ENCODE measurements at regions not wholly inside any gene's neighbourhood (a gene's known extent, or its start where the extent isn't known, plus 50 kb on each side); places are given as distances from the start of the nearest gene placed in this dataset.

GRCh38 chr4:111216791-111217190 is 593.9 kb upstream of the PITX2 start:
- no peak overlapping the region for H3K9ac ChIP-seq (ENCODE audit: low read depth in 1 of 2, low read length in 2 of 2)
- no peaks in the 10 kb centered on the region for H3K4me1 ChIP-seq (ENCODE audit: control insufficient read depth in 1 of 2, insufficient read depth in 2 of 2, low read length in 2 of 2)
- no peak overlapping the region for H3K4me3 ChIP-seq (ENCODE audit: low read depth in 1 of 2, low read length in 2 of 2)
- no peaks in the 10 kb centered on the region for H3K9me3 ChIP-seq (ENCODE audit: control insufficient read depth in 1 of 2, low read length in 2 of 2)
- H3K36me3 ChIP-seq (ENCODE audit: control insufficient read depth in 1 of 2, insufficient read depth in 2 of 2, low read length in 2 of 2), result no peaks in the 10 kb centered on the region
- no peak overlapping the region for H3K27ac ChIP-seq (ENCODE audit: low read depth, low read length)
- no peaks in the 10 kb centered on the region for H3K27me3 ChIP-seq (ENCODE audit: control insufficient read depth in 1 of 2, insufficient read depth in 2 of 2, low read length in 2 of 2)

GRCh38 chr4:111221371-111221770 is 598.5 kb upstream of the PITX2 start:
- H3K27me3 ChIP-seq (ENCODE audit: control insufficient read depth in 1 of 2, insufficient read depth in 2 of 2, low read length in 2 of 2), result no peaks in the 10 kb centered on the region
- H3K9ac ChIP-seq (ENCODE audit: low read depth in 1 of 2, low read length in 2 of 2), result no peak overlapping the region
- H3K9me3 ChIP-seq (ENCODE audit: control insufficient read depth in 1 of 2, low read length in 2 of 2), result no peaks in the 10 kb centered on the region
- no peak overlapping the region for H3K27ac ChIP-seq (ENCODE audit: low read depth, low read length)
- no peaks in the 10 kb centered on the region for H3K36me3 ChIP-seq (ENCODE audit: control insufficient read depth in 1 of 2, insufficient read depth in 2 of 2, low read length in 2 of 2)
- H3K4me3 ChIP-seq (ENCODE audit: low read depth in 1 of 2, low read length in 2 of 2), result no peak overlapping the region
- H3K4me1 ChIP-seq (ENCODE audit: control insufficient read depth in 1 of 2, insufficient read depth in 2 of 2, low read length in 2 of 2), result no peaks in the 10 kb centered on the region

- no peaks in the 10 kb centered on the region for H3K4me1 ChIP-seq (ENCODE audit: control insufficient read depth in 1 of 2, insufficient read depth in 2 of 2, low read length in 2 of 2)
- no peaks in the 10 kb centered on the region for H3K36me3 ChIP-seq (ENCODE audit: control insufficient read depth in 1 of 2, insufficient read depth in 2 of 2, low read length in 2 of 2)
- H3K27me3 ChIP-seq (ENCODE audit: control insufficient read depth in 1 of 2, insufficient read depth in 2 of 2, low read length in 2 of 2), result no peaks in the 10 kb centered on the region
- H3K9ac ChIP-seq (ENCODE audit: low read depth in 1 of 2, low read length in 2 of 2), result no peak overlapping the region
- no peak overlapping the region for H3K27ac ChIP-seq (ENCODE audit: low read depth, low read length)
- H3K4me3 ChIP-seq (ENCODE audit: low read depth in 1 of 2, low read length in 2 of 2), result no peak overlapping the region
- no peaks in the 10 kb centered on the region for H3K9me3 ChIP-seq (ENCODE audit: control insufficient read depth in 1 of 2, low read length in 2 of 2)
Measured at GRCh38 chr4:111228396-111228795, 605.5 kb upstream of the PITX2 start.

- Histone ChIP-seq H3K36me3 (ENCODE audit: control insufficient read depth in 1 of 2, insufficient read depth in 2 of 2, low read length in 2 of 2) (no peaks in the 10 kb centered on the region), H3K27ac (ENCODE audit: low read depth, low read length) (no peak overlapping the region), H3K4me1 (ENCODE audit: control insufficient read depth in 1 of 2, insufficient read depth in 2 of 2, low read length in 2 of 2) (no peaks in the 10 kb centered on the region), H3K27me3 (ENCODE audit: control insufficient read depth in 1 of 2, insufficient read depth in 2 of 2, low read length in 2 of 2) (no peaks in the 10 kb centered on the region), H3K4me3 (ENCODE audit: low read depth in 1 of 2, low read length in 2 of 2) (no peak overlapping the region), H3K9ac (ENCODE audit: low read depth in 1 of 2, low read length in 2 of 2) (no peak overlapping the region), H3K9me3 (ENCODE audit: control insufficient read depth in 1 of 2, low read length in 2 of 2) (no peaks in the 10 kb centered on the region)
Measured at GRCh38 chr4:111228874-111229273, 606.0 kb upstream of the PITX2 start.

GRCh38 chr4:111230265-111230664 is 607.4 kb upstream of the PITX2 start:
- H3K36me3 ChIP-seq (ENCODE audit: control insufficient read depth in 1 of 2, insufficient read depth in 2 of 2, low read length in 2 of 2), result no peaks in the 10 kb centered on the region
- H3K4me3 ChIP-seq (ENCODE audit: low read depth in 1 of 2, low read length in 2 of 2), result no peak overlapping the region
- H3K9me3 ChIP-seq (ENCODE audit: control insufficient read depth in 1 of 2, low read length in 2 of 2), result no peaks in the 10 kb centered on the region
- H3K9ac ChIP-seq (ENCODE audit: low read depth in 1 of 2, low read length in 2 of 2), result no peak overlapping the region
- H3K27ac ChIP-seq (ENCODE audit: low read depth, low read length), result no peak overlapping the region
- H3K27me3 ChIP-seq (ENCODE audit: control insufficient read depth in 1 of 2, insufficient read depth in 2 of 2, low read length in 2 of 2), result no peaks in the 10 kb centered on the region
- no peaks in the 10 kb centered on the region for H3K4me1 ChIP-seq (ENCODE audit: control insufficient read depth in 1 of 2, insufficient read depth in 2 of 2, low read length in 2 of 2)

GRCh38 chr4:111231281-111231680 is 608.4 kb upstream of the PITX2 start:
- Histone ChIP-seq H3K9me3 (ENCODE audit: control insufficient read depth in 1 of 2, low read length in 2 of 2) (no peaks in the 10 kb centered on the region), H3K27ac (ENCODE audit: low read depth, low read length) (no peak overlapping the region), H3K9ac (ENCODE audit: low read depth in 1 of 2, low read length in 2 of 2) (no peak overlapping the region), H3K4me3 (ENCODE audit: low read depth in 1 of 2, low read length in 2 of 2) (no peak overlapping the region), H3K27me3 (ENCODE audit: control insufficient read depth in 1 of 2, insufficient read depth in 2 of 2, low read length in 2 of 2) (no peaks in the 10 kb centered on the region), H3K36me3 (ENCODE audit: control insufficient read depth in 1 of 2, insufficient read depth in 2 of 2, low read length in 2 of 2) (no peaks in the 10 kb centered on the region), H3K4me1 (ENCODE audit: control insufficient read depth in 1 of 2, insufficient read depth in 2 of 2, low read length in 2 of 2) (no peaks in the 10 kb centered on the region)

GRCh38 chr4:111234939-111235338 is 612.1 kb upstream of the PITX2 start:
- Histone ChIP-seq H3K4me3 (ENCODE audit: low read depth in 1 of 2, low read length in 2 of 2) (no peak overlapping the region), H3K9me3 (ENCODE audit: control insufficient read depth in 1 of 2, low read length in 2 of 2) (no peaks in the 10 kb centered on the region), H3K4me1 (ENCODE audit: control insufficient read depth in 1 of 2, insufficient read depth in 2 of 2, low read length in 2 of 2) (no peaks in the 10 kb centered on the region), H3K9ac (ENCODE audit: low read depth in 1 of 2, low read length in 2 of 2) (no peak overlapping the region), H3K27me3 (ENCODE audit: control insufficient read depth in 1 of 2, insufficient read depth in 2 of 2, low read length in 2 of 2) (no peaks in the 10 kb centered on the region), H3K36me3 (ENCODE audit: control insufficient read depth in 1 of 2, insufficient read depth in 2 of 2, low read length in 2 of 2) (no peaks in the 10 kb centered on the region), H3K27ac (ENCODE audit: low read depth, low read length) (no peak overlapping the region)

GRCh38 chr4:111263836-111264235 is 641.0 kb upstream of the PITX2 start:
- Histone ChIP-seq H3K36me3 (ENCODE audit: control insufficient read depth in 1 of 2, insufficient read depth in 2 of 2, low read length in 2 of 2) (no peaks in the 10 kb centered on the region), H3K27ac (ENCODE audit: low read depth, low read length) (no peak overlapping the region), H3K4me1 (ENCODE audit: control insufficient read depth in 1 of 2, insufficient read depth in 2 of 2, low read length in 2 of 2) (no peaks in the 10 kb centered on the region), H3K9me3 (ENCODE audit: control insufficient read depth in 1 of 2, low read length in 2 of 2) (no peaks in the 10 kb centered on the region), H3K27me3 (ENCODE audit: control insufficient read depth in 1 of 2, insufficient read depth in 2 of 2, low read length in 2 of 2) (no peaks in the 10 kb centered on the region), H3K4me3 (ENCODE audit: low read depth in 1 of 2, low read length in 2 of 2) (no peak overlapping the region), H3K9ac (ENCODE audit: low read depth in 1 of 2, low read length in 2 of 2) (no peak overlapping the region)

GRCh38 chr4:111266937-111267336 is 644.1 kb upstream of the PITX2 start:
- H3K4me3 ChIP-seq (ENCODE audit: low read depth in 1 of 2, low read length in 2 of 2), result no peak overlapping the region
- H3K27ac ChIP-seq (ENCODE audit: low read depth, low read length), result no peak overlapping the region
- no peaks in the 10 kb centered on the region for H3K9me3 ChIP-seq (ENCODE audit: control insufficient read depth in 1 of 2, low read length in 2 of 2)
- H3K36me3 ChIP-seq (ENCODE audit: control insufficient read depth in 1 of 2, insufficient read depth in 2 of 2, low read length in 2 of 2), result no peaks in the 10 kb centered on the region
- no peak overlapping the region for H3K9ac ChIP-seq (ENCODE audit: low read depth in 1 of 2, low read length in 2 of 2)
- no peaks in the 10 kb centered on the region for H3K4me1 ChIP-seq (ENCODE audit: control insufficient read depth in 1 of 2, insufficient read depth in 2 of 2, low read length in 2 of 2)
- H3K27me3 ChIP-seq (ENCODE audit: control insufficient read depth in 1 of 2, insufficient read depth in 2 of 2, low read length in 2 of 2), result no peaks in the 10 kb centered on the region

GRCh38 chr4:111267786-111268185 is 644.9 kb upstream of the PITX2 start:
- no peak overlapping the region for H3K27ac ChIP-seq (ENCODE audit: low read depth, low read length)
- no peaks in the 10 kb centered on the region for H3K4me1 ChIP-seq (ENCODE audit: control insufficient read depth in 1 of 2, insufficient read depth in 2 of 2, low read length in 2 of 2)
- H3K36me3 ChIP-seq (ENCODE audit: control insufficient read depth in 1 of 2, insufficient read depth in 2 of 2, low read length in 2 of 2), result no peaks in the 10 kb centered on the region
- H3K27me3 ChIP-seq (ENCODE audit: control insufficient read depth in 1 of 2, insufficient read depth in 2 of 2, low read length in 2 of 2), result no peaks in the 10 kb centered on the region
- H3K4me3 ChIP-seq (ENCODE audit: low read depth in 1 of 2, low read length in 2 of 2), result no peak overlapping the region
- no peaks in the 10 kb centered on the region for H3K9me3 ChIP-seq (ENCODE audit: control insufficient read depth in 1 of 2, low read length in 2 of 2)
- no peak overlapping the region for H3K9ac ChIP-seq (ENCODE audit: low read depth in 1 of 2, low read length in 2 of 2)

GRCh38 chr4:111268769-111269414 is 646.0 kb upstream of the PITX2 start:
- no peak overlapping the region for H3K27ac ChIP-seq (ENCODE audit: low read depth, low read length)
- no peaks in the 10 kb centered on the region for H3K9me3 ChIP-seq (ENCODE audit: control insufficient read depth in 1 of 2, low read length in 2 of 2)
- H3K27me3 ChIP-seq (ENCODE audit: control insufficient read depth in 1 of 2, insufficient read depth in 2 of 2, low read length in 2 of 2), result no peaks in the 10 kb centered on the region
- H3K9ac ChIP-seq (ENCODE audit: low read depth in 1 of 2, low read length in 2 of 2), result no peak overlapping the region
- H3K4me1 ChIP-seq (ENCODE audit: control insufficient read depth in 1 of 2, insufficient read depth in 2 of 2, low read length in 2 of 2), result no peaks in the 10 kb centered on the region
- H3K4me3 ChIP-seq (ENCODE audit: low read depth in 1 of 2, low read length in 2 of 2), result no peak overlapping the region
- H3K36me3 ChIP-seq (ENCODE audit: control insufficient read depth in 1 of 2, insufficient read depth in 2 of 2, low read length in 2 of 2), result no peaks in the 10 kb centered on the region

Measured in duodenal mucosa (tissue), 2 donors.